ENCODE measurements at regions not wholly inside any gene's neighbourhood (a gene's known extent, or its start where the extent isn't known, plus 50 kb on each side); places are given as distances from the start of the nearest gene placed in this dataset.
"Not testable (repeated sequence)": the region's sequence is repeated elsewhere in the genome, so short reads cannot be mapped to it uniquely, and the experiment has no call there.

DNA sequence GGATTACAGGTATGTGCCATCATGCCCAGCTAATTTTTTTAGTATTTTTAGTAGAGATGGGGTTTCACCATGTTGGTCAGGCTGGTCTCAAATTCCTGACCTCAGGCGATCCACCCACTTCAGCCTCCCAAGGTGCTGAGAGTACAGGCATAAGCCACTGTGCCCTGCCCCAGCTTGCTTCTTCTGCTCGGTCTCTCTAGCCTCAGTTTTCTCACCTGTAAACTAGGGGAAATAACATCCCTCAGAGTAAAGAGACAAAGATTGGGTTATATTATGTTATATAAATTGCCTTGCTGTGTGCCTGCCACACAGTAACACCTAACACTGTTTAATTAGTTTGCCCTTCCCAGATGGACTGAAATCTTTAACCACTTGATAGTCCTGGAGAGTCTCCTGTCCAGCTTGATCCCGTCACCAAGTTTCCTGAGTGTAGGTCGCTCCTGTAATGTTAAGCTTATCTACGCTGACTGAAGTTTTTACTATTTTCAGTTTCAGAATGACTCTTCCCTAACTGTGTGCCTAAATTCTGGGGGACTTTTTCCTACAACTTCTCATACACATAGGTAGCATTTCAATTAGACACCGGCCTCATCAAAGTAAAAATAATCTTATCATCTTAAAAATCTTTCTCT lies 412.7 kb upstream of the TENM3 start:
- DNase-seq = no peak
- intact Hi-C loops (cut with DNase I) = no loop called here

DNA sequence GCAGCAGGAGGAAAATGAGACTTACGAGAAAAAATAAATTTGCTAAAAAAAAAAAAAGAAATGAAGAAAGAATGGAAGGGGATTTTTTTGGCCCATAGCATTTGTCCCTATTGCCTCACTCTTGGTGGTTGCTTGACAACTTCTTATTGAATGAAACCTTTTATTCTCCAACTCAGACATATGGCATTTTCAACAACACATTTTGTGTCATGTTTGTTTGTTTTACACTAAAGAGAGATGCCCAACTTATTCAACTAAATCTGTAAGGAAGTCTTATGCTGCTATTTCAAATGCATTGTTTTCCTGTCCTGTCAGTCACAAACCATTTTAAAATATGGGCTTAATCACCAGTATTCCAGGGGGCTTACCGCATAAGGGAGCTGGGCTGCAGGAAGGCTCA lies 409.1 kb upstream of the TENM3 start:
- no peak for DNase-seq
- intact Hi-C loops (cut with DNase I) = no loop called here

DNA sequence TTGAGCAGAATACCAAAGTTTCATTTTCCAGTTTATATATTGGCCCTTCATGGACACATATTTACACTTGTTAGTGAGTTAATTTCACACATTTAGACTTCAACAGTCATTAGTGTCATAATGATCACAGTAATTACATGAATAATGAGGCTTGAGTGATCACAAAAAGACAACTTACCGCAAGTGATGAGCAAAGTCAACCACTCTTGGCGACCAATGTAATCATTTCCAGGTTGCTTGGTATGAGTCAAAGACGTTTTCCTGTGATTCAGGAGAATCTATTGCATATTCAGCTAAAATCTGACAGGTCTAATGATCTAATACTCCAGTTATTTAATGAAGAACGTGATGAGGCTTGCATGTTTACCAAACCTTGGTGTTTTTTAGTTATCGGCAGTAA lies 407.9 kb upstream of the TENM3 start:
- intact Hi-C loops (cut with DNase I) = no loop called here
- no peak for DNase-seq

DNA sequence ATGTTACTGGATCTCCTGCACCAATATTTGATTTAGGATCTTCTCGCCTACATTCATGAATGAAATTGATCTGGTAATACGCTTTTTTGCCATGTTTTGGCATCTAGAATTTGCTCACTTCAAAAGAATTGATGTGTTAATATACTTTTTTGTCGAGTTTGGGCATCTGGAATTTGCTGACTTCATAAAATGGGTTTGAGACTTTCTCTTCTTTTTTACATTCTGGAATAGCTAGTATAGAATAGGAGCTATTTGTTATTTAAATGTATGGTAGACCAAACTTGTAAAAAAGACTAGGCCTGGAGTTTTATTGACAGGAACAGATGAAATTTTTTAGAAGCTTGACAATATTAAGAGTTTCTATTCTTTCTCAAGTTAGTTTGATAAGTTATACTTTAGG lies 404.9 kb upstream of the TENM3 start:
- intact Hi-C loops (cut with DNase I) = no loop called here
- no peak for DNase-seq

DNA sequence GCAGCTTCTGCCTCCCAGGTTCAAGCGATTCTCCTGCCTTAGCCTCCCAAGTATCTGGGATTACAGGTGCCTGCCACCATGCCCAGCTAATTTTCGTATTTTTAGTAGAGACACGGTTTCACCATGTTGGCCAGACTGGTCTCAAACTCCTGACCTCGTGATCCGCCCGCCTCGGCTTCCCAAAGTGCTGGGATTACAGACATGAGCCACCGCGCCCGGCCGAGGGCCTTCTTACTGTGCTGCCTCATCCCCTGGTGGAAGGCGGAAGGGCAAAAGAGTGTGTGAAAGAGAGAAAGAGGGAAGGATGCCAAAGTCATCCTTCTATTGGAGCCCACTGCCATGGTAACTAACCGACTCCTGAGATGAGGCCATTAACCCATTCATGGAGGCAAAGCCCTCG lies 399.4 kb upstream of the TENM3 start:
- peak in 1 of 10 donors; percentile 65 for DNase-seq
- intact Hi-C loops (cut with DNase I) = not testable (repeated sequence)

DNA sequence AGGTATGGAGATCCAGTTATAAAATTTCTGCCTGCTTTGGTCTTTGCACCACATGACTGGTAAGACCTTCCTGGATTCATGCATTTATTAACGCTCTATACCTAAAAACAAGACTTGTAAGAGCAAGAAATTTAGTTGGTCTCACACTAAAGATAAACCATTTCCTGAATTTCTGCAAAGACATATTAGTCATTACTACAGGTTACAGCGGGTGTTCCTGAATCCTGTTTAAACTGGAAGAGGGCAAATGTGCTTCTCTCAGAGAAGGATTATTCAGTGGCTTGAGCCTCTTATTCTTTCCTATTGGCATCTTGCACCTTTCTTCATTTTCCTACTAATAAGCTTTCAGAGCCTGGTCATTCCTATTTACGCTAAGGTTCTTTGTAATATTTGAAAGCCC lies 397.6 kb upstream of the TENM3 start:
- DNase-seq = no peak
- intact Hi-C loops (cut with DNase I) = no loop called here

DNA sequence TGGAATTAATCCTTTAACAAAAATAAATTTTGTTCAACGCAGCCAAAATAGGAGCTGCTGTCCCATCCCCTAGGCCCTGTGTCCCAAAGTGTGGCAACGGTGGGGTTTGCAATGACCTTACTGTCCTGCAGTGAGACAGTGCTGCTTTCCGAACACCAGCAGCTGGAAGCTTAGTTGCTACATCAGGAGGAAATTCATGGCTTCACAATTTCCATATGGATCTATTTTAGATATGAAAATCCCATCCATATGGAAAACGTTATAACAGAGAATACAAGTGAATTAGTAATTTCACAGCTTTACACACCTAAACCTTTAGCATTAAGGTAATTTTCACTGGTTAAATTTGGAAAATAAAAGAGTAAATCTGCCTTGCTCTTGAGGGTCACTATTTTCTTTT lies 396.3 kb upstream of the TENM3 start:
- intact Hi-C loops (cut with DNase I) = no loop called here
- no peak for DNase-seq

DNA sequence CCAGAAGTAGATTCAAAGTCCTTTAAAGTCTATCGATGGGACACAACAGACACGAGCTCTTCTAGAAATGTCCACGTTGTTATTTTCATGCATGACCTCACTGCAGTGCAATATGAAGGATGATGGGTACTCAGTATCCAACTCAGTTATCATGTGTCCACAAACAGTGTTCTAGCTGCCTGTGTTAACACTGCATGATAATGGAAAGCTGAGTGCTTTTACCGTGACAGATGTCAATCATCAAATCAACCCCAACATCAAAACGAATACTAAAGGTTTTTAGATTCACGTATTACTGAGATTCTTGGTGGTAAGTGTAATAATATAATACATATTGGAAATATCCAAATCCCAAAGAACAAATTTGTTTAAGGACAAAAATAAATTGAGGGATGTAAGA lies 394.8 kb upstream of the TENM3 start:
- intact Hi-C loops (cut with DNase I) = no loop called here
- no peak for DNase-seq

DNA sequence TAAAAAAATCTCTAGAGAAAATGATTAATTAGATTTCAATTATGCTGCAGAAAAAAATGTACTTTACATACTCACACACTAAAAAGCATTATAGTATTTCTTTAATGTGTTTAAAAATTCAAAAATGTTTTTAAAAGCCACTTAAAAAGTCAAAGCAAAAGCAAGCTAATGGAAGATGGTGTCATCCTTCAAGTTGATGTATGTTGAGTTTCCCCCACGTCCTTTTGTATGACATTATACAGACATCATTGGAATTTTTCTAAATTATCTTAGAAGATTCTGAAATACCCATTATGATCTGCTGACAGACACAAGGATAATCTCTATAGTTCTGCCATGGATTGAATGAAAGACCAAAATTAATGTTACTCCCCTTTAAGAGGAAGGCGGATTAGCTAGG lies 393.7 kb upstream of the TENM3 start:
- intact Hi-C loops (cut with DNase I) = no loop called here

DNA sequence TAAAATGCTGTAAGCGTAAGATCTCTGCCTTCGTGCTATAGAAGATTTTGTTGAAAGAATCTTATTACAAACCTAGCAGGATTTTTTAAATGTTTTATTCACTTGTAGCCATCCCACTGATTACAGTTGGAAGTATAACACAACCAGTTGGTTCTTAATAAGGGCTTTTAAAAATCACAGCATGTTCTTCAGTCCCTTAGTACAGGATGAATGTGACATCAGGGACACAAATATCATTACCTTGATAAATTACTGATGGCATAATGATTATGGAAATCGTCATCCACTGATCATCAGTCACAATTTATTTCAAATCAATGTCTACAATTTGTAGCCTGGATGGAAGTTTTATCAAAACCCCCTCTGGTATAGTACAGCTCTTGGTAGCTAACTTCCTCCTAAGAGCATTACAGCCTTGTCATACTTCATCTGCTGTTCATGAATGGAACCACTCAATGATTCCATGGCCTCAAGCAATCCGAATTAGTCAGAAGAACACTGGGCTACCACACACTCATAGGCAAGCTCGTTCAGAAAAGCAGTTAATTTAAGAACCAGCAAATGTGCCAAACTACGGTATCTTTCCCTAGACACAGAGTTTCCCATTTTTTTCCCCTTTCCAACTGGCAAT lies 389.2 kb upstream of the TENM3 start:
- DNase-seq = no peak
- intact Hi-C loops (cut with DNase I) = no loop called here

More for the DNA sequence above, 393.7 kb upstream of the TENM3 start:
- no peak for DNase-seq

DNA sequence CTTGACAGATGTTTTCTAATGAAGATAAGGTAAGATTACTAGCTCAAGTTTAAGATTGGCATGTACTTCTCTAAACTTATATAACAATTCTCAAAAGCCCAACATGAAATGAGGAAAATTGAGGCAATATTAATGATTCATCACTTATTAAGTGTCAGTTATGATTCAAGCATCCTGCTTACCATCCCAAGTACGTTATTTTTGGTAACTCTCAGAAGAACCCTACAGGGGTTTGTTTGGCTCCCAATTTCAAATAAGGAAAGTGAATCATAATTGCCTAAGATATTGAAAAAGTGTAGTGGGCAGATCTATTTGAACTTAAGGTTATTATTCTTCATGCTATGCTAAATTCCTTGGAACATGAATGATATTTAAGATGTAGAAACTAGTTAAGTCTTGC lies 387.9 kb upstream of the TENM3 start:
- intact Hi-C loops (cut with DNase I) = no loop called here
- DNase-seq = no peak

DNA sequence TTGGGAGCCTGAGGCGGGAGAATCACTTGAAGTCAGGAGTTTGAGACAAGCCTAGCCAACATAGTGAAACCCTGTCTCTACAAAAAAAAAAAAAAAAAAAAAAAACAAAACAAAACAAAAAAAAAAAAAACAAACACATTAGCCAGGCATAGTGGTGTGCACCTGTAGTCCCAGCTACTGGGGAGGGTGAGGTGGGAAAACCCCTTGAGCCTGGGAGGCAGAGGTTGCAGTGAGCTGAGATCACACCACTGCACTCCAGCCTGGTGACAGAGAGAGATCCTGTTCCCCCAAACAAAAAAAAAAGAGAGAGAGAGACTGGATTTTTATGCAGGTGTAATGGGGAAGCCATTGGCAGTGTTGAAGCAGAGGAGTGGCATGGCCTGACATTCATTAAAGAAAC lies 385.7 kb upstream of the TENM3 start:
- DNase-seq; intact Hi-C loops (cut with DNase I): not testable (repeated sequence)

DNA sequence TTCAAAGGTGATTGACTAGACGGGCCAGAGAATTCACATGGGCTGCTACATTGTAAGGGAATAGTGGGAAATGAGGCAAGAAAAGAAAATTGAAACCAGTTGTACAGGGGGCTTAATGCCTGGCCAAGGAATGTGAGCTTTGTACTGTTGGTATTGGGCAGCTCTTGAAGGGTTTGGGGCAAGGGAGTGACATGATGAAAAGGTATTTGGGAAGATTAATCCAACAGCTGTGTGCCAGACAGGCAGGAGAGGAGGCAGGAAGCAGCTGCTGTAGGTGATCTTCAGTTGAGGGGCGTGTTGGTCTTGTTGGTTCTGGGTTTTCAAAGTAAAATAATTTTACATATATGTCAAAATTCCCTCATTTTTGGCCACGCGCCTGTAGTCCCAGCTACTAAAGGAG lies 384.5 kb upstream of the TENM3 start:
- intact Hi-C loops (cut with DNase I) = no loop called here
- no peak for DNase-seq

DNA sequence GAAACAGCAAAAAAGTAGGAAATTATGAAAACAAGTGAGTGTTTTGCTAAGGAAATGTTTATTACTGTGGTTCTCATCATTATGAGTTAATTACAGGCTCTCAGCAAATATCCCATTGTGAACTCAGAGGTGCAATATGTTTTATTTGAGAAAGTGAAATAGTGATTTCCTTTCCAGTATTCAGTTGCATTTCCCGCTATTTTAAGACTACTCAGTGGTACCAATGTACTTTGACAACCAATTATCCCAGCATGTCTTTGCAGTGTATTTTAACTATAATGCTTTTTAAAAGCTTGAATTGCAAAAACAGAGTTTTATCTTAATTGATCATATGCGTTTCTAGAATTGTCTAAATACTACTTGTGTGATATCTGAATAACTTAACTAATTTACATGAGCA lies 383.8 kb upstream of the TENM3 start:
- intact Hi-C loops (cut with DNase I) = no loop called here
- no peak for DNase-seq

DNA sequence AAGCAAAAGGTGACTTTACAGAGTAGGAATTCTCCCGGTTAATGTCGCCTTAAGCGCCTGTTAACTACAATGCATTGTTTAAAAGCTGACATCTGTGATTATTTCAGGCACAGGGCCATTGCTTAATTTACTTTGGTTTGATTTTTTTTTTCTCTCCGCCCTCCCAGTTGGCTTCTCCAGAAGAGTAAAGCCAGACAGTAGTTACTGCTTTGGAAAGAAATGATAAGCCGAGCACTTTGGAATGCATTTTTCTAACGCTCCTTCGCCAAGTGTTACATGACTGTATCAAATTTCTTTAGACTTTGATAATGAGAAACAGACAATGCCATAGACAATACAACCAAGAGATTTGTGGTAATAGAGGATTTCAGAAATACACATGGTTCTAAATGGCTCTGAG lies 383.0 kb upstream of the TENM3 start:
- DNase-seq = no peak
- intact Hi-C loops (cut with DNase I) = no loop called here

DNA sequence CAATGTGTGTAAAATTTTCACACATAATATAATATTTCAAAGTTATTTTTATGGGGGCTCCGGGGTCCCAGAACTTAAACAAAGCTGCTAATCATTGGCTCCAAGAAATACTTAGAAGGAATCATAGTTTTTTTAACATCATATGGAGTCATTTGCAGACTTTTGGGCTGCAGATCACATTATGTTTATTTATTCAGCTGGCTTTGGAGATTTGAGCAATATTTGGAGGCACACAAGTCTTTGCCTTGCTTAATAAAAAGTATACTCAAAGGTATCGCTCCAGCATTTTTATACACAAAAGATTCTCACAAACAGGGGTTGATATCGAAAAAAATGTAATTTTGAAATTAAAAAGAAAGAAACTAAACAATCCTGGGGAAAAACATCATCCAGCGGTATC lies 382.5 kb upstream of the TENM3 start:
- DNase-seq = no peak
- intact Hi-C loops (cut with DNase I) = no loop called here

DNA sequence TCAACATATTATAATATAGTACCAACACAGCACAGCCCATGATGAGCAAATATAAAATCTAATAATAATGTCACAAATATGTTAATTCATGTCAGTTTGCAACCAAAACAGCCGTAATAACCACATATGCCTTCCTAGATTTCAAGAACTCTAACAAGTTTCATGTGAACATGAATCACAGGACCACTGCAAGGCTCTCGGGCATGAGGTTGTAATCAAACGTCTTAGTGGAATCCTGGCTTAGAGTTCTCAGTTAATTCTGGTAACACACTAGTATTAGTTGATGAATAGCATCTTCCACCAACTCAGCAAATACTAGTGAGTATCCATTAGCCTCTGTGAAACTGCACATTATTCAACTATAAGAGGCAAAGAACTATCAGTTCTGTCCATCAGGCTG lies 379.3 kb upstream of the TENM3 start:
- intact Hi-C loops (cut with DNase I) = no loop called here
- no peak for DNase-seq

DNA sequence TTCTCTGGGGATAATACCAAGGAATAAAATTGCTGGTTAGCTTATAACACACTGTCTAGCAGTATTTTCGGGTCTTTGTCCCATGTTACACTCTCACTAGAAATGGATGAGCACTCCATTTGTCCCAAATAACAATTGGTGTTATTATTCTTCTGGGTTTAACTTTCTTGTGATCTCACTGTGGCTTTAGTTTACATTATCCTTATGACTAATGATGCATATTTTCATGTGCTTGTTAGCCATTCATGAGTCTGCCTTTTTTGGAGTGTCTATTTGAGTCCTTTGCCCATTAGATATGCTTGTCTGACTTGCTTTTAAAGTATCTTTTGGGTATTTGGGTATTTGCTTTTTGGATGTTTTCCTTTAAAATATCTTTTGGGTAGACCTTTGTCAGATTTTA lies 372.9 kb upstream of the TENM3 start:
- intact Hi-C loops (cut with DNase I) = no loop called here

DNA sequence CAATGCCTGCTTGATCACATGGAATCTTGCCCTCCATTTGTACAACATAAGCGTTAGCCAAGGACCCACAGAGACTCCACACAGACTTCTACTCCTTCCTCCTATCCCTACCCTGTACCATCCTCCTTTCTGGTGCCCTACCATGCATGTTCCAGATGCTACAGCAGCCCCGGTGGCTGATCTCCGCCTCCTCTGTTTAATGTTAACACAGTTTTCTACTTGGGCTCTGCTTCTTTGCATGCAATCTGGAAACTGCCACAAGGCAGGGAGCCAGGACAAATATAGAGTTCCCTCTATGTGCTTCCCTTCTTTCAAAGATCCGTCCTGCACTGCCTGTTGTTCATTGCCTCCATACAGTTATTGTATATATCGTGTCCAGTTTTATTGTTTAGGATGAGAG lies 368.6 kb upstream of the TENM3 start:
- DNase-seq = peak in 5 of 10 donors; percentile 10 to 79 (median 14)
- intact Hi-C loops (cut with DNase I) = no loop called here

More for the DNA sequence above, 372.9 kb upstream of the TENM3 start:
- DNase-seq = no peak

DNA sequence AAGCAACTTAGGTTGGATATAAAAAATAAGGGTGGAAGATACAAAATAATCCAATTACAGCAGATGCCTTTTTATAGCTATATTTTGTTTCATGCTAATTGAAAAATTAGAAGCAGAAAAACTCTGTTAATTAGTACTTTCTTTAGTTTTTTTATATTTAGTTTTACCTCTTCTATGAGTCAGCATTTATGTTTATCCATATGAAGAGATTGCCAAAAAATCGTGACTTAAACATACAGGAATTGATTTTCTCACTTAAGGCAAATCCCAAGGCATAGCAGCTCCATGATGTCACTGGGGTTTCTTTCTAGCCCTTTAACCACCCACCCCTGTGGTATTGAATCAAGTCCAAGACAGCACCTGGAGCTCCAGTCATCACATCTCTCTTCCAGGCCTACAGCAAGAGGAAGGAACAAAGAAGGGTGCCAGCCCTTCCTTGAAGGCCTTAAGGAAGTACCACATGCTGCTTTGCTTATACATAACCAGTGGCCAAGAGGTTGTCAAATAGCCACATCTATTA lies 365.8 kb upstream of the TENM3 start:
- intact Hi-C loops (cut with DNase I) = no loop called here
- DNase-seq = no peak

DNA sequence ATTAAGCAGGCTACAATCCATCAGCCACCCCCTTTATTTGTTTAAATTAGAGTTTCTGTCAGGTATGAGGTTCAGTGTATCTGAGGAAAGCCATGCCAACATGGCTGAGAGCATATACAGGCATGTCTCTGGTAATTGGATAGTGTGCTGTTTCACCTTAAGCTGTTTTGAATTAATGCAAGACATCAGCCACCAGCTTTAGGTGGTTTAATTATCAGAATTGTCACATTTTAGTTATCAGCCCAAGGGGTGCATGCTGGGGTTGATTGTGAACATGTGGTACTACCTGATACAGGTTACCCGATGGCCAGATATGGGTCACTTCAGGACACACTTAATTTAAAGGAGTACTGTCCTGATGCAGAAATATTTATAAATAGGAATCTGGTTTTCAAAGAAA lies 353.2 kb upstream of the TENM3 start:
- intact Hi-C loops (cut with DNase I) = no loop called here
- DNase-seq = no peak

DNA sequence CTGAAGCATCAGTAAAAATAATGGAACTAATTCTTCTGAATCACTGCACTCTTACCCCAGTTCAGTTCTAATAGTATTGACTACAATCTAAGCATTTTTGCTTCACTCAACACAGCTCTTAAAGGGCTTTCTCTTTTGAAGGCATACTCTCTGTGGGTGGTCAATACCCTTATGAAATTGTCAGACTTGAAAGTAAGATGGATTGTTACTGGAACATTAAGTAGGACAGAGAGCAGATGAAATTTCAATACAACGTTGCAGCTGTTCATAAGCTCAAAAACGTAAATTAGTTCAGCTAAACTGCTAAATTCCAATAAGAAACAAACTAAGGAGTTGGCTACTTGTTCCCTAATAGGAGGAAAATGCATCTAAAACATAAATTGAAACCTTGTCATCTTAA lies 352.3 kb upstream of the TENM3 start:
- intact Hi-C loops (cut with DNase I) = no loop called here
- DNase-seq = no peak

DNA sequence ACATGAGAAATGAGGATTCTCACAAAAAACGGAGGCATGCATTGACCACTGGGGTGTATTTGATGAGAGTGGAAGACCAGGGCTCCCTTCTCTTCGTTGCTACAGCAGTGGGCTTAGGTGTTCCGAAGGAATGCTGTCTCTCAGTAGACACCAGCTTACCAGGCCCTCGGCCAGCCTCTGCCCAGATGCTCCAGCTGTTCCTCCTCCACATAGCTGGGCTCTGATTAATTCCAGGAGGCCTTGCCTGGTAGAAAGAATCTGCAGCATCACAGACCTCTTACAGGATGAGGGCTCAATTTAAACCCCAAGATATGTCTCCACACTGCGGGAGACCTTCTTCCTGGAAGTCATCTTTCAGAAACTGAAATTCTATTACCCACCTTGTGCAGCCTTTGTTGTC lies 346.6 kb upstream of the TENM3 start:
- peak in 1 of 10 donors; percentile 52 for DNase-seq
- intact Hi-C loops (cut with DNase I) = no loop called here
